Activated T-cell treated with anti-CD3 and anti-CD28 coated beads for 24 hours (primary cell): ENCODE measurements at regions not wholly inside any gene's neighbourhood (a gene's known extent, or its start where the extent isn't known, plus 50 kb on each side); places are given as distances from the start of the nearest gene placed in this dataset.
"Not testable (repeated sequence)": the region's sequence is repeated elsewhere in the genome, so short reads cannot be mapped to it uniquely, and the experiment has no call there.

ENCODE experiments used
- DNase-seq: peaks from one replicate; pipeline ENCODE4 v3.0.0-alpha.2; 2020; ENCODE audit warnings: low read depth

DNA sequence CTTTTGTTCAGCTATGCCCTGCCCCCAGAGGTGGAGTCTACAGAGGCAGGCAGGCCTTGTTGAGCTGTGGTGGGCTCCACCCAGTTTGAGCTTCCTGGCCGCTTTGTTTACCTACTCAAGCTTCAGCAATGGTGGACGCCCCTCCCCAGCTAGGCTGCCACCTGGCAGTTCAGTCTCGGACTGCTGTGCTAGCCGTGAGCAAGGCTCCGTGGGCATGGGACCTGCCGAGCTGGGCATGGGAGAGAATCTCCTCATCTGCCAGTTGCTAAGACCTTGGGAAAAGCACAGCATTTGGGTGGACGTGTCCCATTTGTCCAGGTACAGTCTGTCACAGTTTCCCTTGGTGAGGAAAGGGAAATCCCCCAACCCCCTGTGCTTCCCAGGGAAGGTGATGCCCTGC lies 270.0 kb upstream of the TCERG1L start:
- DNase-seq, result not testable (repeated sequence)

DNA sequence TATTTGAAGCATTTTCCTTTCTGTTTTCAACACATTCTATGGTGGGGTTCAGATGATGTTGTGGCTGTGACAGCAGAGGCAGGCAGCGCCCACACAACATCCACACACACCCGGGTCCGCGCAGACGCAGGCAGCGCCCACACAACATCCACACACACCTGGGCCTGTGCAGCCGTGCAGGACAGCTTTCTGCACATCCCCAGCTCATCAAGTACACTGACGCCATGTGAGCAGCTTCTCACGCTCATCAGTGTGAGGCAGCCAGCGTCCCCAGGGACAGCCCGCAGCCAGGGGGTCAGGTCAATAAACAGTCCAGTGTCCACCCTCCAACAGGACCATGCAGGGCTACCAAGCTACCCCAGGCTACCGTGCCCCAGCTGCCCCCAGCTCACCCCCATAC lies 272.8 kb upstream of the TCERG1L start:
- no peak for DNase-seq

DNA sequence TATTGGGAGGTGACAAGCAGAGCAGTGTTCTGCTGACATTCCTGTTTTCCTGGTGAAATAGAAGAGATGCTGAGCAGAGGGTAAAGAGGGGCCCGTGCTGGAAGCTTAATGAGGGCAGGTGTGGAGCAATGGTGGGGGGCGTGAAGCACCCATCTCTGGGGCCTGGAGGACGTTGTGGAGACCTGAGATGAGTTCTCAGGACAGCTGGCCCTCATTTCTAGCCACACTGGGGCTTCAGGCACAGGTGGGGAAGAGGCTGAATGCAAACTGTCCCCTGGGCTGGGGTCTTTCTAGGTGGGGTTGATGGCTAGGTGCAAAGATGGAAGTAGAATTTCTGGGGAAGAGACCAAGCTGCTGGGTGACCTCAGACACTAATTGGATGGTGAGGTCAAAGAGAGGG lies 274.2 kb upstream of the TCERG1L start:
- DNase-seq, result no peak

DNA sequence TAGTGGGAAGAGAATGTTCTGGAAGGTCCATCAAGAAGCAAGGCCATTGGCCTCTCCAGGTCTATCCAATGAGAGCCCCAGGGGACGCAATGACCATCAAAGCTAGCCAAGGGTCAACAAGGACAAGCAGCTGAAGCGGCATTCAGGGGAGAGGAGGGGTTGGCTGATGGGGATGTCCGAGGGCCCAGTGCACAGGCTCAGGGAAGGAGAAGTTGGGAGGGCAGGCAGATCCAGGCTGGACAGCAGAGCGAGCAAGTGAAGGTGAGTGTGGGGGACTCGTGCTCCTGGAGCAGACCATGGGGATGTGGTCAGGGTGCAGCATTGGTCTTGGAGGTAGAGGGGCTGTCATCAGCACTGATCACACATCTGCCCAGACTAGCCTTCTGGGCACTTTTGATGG lies 275.4 kb upstream of the TCERG1L start:
- DNase-seq, result no peak

DNA sequence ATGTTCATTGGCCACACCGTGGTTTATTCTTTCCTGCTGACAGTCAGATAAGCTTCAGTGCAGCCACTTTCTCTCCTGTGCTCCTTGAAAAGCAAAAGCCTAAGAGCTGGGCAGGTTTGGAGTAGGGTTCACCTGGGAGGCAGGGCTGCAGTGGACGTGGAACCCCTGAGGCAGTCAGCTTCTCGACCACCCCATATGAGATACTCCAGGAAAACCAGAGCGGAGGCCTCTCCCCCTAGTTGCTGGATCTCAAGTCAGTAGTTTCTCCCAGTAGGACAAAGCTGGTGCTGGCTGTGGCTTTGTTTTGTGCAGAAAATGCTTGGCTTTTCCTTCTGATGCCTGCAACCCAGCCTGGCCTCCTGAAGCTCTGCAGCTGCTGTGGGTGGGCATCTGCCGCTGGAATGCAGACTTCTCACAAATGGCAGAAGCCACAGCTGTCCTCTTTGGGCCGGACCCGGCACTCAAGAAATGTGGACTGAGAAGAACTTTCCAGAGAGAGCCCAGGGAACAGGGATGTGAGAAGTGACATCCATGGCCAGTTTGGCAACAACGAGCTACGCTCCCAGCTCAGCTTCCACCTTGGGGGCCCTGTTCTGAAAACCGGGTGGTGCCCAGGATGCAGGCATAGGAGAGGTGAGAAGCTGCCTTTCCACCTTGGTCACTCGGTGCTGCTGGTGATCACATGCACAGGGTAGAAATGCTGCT lies 276.6 kb upstream of the TCERG1L start:
- DNase-seq, result no peak

DNA sequence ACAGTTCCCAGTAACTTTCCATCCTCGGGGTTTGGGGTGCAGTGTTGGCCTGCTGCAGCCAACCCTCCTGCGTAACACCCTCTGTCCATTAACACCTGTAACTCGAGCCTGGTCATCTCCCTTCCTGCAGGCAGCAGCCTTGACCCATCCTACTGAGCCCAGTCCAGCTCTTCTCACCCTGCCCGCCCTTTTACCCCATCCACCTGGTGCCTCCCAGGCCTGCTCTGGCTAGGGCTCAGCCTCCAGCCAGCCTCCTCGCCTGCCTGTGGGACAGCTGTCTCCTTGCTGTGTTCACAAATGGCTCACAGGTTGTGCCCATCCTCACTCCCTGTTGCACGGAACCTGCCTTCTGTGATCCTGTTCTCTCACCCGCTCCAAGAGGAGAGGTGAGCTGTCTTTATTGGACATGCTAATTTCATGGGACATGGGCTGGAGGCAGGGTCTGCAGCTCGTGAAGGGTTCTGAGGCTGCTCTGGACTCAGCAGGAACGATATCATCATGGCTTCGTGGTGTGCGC lies 277.2 kb upstream of the TCERG1L start:
- DNase-seq, result no peak

DNA sequence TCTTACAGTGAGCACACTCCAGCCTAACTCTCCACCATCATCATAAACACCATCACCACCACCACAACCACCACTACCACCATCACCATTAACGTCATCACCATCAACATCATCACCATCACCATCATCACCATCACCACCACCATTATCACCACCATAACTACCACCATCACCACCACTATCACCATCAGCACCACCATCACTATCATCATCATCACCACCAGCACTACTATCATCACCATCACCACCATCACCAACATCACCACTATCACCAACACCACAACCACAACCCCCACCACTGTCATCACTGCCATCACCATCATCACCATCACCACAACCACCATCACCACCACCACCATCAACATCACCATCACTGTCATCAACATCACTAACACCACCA lies 279.0 kb upstream of the TCERG1L start:
- no peak for DNase-seq

DNA sequence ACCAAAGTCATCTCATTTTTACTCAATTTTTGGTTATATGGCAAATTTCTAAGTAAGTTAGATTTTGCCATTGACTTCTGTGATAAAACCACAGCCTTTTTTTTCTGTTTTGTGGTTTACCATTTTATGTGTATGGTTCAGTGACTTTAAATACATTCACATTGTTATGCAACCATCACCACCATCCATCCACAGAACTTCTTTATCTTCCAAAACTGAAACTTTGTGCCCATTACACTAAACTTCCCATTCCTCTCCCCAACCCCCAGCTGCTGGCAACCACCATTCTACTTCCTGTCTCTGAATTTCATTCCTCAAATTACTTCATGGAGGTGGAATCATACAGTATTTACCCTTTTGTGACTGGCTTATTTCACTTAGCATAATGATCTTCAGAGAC lies 280.4 kb upstream of the TCERG1L start:
- no peak for DNase-seq

DNA sequence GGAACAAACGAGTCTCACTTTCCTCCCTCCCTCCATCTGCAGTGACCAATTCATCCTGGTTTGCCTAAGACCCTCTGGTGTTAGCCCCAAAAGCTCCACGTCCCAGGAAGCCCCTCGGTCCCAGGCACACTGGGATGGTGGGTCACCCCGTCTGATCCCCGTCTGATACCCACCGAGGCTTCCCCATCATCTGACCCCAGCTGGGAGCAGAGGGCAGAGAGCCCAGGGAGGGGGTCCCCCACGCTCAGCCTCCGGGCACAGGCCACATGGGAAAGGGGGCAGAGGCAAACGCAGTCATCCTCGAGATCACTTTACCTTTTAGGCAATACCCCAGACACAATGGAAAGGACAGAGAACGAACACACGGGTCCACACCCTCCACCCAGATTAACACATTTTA lies 291.6 kb upstream of the PPP2R2D start:
- no peak for DNase-seq

DNA sequence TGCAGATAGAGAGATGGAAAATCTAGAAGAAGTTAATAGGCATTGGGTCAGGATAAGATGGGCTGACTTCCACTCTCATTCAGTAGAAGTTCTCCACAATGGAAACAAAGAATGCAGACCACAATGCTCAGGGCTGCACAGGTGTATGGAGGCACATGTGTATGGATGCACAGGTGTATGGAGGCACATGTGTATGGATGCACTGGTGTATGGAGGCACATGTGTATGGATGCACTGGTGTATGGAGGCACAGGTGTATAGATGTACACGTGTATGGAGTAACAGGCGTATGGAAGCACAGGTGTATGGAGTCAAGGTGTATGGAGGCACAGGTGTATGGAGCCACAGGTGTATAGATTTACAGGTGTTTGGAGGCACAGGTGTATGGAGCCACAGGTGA lies 285.7 kb upstream of the PPP2R2D start:
- DNase-seq, result no peak

DNA sequence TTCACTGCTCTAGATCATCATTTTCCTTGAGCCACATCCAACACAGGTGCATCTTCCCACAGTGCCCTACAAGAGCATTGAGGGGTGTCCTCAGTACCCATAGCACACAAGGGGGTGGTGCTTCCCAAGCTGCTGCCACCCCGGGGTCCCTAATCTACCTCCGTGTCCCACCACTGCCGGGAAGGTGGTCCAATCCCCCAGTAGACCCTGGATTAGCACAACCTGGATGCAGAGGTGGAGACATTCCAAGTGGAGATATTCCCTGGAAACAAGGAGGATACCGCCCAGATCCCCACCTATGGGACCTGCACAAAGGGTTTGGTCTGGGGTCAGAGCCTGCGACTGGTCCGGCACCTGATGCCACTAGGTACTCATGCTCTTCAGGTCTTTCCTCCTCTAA lies 284.8 kb upstream of the PPP2R2D start:
- no peak for DNase-seq

DNA sequence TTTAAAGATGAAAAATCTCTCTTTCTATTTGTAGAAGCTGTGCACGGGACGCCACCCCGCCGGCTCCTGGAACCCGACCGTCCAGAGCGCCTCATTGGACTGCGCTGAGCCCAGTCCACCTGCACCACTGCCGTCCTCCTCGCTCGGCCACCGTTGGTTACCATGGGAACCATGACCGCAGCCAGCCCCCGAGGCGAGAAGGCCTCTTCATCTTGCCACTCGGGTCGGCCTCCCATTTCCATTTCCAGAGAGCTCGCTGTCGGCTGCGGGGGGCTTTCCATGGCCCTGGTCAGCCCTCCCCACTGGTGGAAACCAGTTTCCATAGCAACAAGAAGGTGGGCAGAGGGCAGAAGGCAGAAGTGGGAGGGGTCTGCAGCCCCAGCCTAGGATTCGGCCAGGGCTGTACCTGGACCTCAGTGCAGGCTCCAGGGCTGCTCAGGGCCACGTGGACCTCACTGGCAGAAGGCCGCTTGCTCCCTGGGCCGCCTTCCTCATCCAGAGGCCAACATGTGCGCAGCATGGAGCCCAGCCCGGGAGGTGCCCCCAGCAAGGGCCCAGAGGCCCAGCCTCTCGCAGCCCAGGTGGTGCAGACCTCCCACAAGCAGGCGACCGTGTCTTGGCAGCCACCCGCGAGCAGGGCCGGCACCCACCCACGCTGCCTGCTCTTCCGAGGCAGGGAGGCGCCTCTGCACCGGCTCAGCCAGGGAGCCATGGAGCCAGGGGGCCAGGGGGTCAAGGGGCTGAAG lies 283.5 kb upstream of the PPP2R2D start:
- no peak for DNase-seq

DNA sequence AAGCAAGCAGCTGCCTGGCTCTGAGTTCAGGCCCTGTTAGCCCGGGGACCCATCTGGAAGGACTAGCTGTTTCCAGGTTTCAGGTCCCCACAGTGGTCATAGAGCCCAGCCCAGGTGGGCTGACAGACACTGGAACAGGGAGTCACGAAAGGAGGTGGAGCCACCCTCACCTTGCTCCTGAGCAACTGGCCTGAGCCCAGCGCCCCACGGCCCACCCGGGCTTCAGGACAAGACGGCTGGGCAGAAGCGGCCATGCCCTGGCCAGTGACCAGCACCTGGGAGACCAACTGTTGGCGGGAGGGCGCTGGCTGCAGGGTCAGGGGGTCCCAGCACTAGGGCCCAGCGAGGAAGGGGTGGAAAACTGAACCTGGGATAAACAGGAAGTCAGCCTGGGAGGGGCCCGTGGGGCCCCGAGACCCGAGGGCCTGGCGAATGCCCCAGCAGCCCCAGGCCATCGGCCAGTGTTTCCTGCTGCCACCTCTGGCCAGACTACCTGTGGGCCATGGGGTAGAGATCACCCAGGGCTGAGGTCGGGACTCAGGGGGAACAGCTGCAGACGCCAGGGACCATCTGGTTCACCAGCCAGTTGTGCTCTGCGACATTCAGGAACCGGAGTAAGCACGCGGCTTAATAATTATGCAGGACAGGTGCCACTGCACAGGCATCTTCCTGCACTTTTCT lies 282.1 kb upstream of the PPP2R2D start:
- DNase-seq, result no peak

DNA sequence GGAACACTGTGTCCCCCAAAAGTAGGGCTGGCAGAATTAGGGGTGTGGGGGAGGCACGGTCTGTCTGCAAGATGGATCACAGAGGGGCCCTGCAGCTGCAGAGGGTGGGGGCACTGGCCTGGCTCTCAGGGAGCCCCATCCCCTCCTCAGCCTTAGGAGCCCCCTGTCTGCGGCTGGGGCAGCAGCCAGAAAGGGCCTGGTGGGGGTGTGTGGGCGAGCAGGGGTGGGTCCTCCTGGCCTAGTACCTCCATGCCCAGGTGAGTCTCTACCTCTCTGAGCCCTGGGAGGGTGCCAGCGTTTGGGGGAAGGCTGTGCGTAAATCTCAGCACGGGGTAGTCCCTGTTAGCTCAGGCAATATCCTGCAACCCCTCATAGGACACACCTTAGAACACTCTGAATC lies 280.5 kb upstream of the PPP2R2D start:
- no peak for DNase-seq

DNA sequence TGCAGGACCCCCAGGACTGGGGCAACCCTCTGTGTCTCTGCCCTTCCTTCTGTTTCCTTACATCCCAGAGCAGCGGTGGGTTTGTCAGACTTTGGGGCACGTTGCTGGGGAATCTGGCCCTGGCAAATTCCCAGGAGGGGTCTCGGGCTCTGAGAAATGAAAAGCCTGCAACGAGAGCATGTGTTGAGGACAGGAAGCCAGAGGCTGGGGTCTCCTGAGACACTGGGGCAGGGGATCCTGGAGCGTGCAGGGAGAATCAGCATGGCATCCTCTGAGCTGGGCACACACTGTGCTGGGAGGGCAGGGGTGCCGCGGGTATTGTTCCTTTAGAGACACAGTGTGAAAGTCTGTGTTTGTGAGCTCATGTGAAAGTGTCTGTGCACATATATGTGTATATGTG lies 279.9 kb upstream of the PPP2R2D start:
- DNase-seq, result no peak

DNA sequence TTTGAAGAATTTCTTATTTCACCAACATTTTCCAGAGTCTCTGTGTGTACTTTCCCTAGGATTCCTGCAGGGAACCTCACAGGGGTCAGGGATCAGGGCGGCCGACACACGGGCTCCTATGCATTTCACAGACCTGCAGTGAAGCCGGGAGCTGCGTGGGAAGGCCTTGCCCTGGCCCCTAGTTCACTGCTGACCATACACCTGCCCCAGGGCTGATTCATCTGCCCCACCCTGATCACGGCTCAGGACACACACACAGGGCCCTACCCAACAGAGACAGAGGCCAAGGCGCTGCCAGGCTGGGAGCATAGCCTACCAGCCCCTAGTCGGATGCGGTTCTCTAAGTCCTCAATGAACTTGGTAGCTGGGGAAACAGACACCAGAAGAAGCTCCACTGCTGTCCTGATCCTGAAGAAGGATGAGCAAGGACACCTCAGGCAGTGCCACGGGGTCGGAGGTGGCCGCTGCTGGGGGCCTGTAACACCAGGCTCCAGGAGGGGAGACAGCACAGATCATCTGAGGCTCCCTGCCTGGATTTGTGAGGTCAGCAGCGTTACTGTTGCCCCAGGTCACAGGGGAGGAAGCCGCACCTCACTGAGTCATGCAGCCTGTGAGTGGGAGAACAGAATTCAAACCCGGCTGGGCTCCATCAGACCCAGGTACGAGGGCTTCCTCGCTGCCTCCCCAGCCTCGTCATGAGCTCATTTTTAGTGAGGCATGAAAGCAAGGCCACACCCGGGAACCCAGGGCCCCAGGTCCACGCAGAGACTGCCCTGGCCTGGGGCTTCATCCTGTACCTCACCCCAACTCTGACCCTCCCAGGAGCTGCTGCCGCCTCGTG lies 278.8 kb upstream of the PPP2R2D start:
- DNase-seq, result no peak

DNA sequence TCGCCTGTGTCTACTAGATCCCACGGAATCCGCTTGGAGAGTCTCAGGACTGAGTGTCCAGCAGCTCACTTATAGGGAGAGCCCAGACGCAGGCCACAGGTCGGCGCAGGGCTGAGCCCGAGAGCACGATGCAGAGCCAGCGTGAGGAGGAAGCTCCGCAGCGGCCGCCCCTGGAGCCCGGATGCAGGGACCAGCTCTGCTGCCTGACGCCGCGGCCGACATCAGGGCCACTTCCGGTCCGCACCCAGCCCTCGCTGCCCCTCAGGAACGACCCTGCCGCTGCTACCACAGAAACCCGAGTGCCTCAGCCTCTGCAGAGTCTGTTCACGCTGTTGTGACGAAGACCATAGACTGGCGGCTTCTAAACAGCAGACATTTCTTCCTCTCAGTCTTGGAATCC lies 275.8 kb upstream of the PPP2R2D start:
- no peak for DNase-seq

DNA sequence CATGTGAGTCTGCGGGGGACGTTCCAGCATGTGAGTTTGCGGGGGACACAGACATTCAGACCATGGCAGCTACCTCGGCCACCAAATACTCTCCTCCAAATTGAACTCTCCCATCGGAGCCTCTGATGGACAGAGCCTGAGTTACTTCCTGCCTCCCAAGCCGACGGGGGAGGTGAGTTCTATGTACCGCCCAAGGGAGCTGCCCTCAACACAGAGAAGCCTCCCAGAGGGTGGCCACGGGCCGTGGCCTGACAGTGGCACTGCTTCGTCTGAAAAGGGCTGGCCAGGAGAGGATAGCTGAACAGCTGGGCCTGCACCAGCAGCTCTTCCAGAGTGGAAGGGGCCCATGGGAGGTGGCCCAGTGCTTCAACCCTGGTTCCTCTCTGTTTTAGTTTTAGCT lies 274.5 kb upstream of the PPP2R2D start:
- DNase-seq, result no peak

DNA sequence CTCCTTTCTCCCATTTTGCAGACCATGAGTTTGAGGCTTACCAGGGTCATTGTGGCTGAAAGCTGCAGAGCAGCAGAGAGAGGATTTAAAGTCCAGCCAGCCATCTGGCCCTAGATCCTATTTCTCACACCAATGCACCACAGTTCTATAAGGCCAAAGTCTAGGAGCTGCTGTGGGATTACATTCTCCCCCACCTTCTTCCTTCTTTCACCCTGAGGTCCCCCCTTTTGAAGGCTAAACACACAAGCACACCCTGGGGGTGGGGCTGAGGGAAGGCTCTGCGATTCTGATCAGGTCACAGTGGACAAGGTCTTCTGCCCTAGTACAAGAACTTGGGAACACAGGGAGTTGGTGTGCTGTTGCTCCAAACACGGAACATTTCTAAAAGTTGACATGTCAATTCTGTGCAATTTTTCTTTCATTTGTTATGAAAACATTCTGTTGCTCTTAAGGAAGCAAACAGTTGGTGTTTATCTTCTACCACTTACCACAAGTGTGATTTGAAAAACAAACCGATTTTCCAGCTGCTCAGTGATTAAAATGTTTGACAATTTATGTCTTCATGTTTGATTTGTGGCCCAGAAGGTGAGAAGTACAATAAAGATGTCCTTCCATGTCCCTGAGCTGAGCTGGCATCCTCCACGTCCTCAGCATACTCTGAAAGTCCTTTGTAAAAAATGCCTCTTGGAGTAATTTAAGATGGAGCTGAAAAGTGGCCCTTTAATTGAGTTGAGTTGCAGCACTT lies 271.6 kb upstream of the PPP2R2D start:
- DNase-seq, result no peak

DNA sequence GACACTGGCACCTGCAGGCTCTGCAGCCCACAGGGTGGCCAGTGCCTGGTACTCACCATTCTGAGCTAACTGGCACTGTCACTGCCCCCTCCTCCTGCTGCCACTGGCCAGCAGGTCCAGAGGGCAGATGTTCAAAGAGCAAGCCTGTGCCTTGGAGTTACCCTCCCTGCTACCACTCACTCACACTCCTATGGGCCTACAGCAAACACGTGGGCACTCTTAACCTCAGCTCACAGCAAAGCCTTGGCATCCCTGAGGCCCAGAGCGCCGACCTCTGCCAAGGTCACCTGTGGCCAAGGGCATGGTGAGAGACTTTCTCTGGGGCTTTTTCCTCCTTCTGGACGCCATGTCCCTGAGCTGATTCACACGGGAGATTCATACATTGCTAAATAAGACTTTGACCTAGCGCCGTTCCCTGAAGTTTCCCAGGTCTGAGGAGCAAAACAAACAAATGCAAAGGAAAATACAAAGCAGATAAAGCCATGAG lies 270.0 kb upstream of the PPP2R2D start:
- no peak for DNase-seq

DNA sequence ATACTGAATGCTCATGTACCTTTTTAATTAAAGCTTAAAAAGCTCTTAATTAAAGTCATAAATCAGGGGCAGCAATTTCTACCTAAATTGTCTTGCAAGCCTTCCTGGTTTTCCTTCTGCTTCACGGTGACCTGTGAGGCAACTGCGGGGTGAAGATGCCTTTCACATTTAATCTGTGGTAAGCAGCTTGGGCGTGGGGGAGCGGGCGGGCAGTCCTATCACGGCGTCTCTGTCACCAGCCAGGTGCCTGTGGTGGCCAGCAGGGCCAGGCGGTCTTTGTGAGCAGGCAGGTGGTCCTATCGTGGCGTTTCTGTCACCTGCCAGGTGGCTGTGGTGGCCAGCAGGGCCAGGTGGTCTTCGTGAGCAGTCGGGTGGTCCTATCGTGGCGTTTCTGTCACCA lies 269.2 kb upstream of the PPP2R2D start:
- DNase-seq, result no peak
